ENCODE measurements at regions not wholly inside any gene's neighbourhood (a gene's known extent, or its start where the extent isn't known, plus 50 kb on each side); places are given as distances from the start of the nearest gene placed in this dataset.

DNA sequence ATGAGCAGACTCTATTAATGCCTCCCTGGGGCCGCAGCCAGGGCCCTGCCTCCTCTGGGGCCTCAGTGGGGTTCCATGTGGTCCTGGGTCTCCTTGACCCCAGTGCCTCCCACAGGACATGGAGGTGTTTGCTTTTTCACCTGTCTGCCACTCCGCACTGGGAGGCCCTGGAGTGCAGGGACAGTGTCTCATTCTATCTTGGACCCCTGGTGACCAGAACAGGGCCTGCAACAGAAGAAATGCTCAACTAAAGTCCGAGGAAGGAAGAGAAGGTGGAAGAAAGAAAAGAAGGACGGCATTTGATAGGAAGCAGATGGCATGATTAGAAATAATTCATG is 243.2 kb downstream of the CDK5RAP2 start:
- no peaks in the 10 kb centered on the region for H3K27me3 ChIP-seq (ENCODE audit: control insufficient read depth in 4 of 4, insufficient read depth in 4 of 4, low read length in 3 of 4)
- H3K36me3 ChIP-seq (ENCODE audit: control insufficient read depth in 4 of 4, insufficient read depth in 3 of 4, low read depth in 1 of 4, low read length in 3 of 4), result no peaks in the 10 kb centered on the region
- no peak overlapping the region for H3K9ac ChIP-seq (ENCODE audit: low read depth in 1 of 2, low read length in 2 of 2)
- no peaks in the 10 kb centered on the region for H3K9me3 ChIP-seq (ENCODE audit: control insufficient read depth in 4 of 4, low read length in 3 of 4)
- 90% methylated on average over 4 of the region's 4 CpGs for WGBS
- no peak for DNase-seq (ENCODE audit: low spot score)
- H3K27ac ChIP-seq (ENCODE audit: low read depth in 1 of 2, low read length in 2 of 2), result no peak overlapping the region
- H3K4me3 ChIP-seq (ENCODE audit: low read depth in 1 of 3, low read length in 3 of 3), result no peak overlapping the region
- no peaks in the 10 kb centered on the region for H3K4me1 ChIP-seq (ENCODE audit: control insufficient read depth in 4 of 4, insufficient read depth in 4 of 4, low read length in 3 of 4)
- TF ChIP-seq RAD21 (IDR thresholded peaks at IDR 0.05), result no peak
- TF ChIP-seq GABPA (IDR thresholded peaks at IDR 0.05 in 1 of 2, conservative IDR thresholded peaks at IDR 0.05 in 1 of 2), result no peak
- no peak for TF ChIP-seq YY1 (IDR thresholded peaks at IDR 0.05)
- TF ChIP-seq, protein P1, sequence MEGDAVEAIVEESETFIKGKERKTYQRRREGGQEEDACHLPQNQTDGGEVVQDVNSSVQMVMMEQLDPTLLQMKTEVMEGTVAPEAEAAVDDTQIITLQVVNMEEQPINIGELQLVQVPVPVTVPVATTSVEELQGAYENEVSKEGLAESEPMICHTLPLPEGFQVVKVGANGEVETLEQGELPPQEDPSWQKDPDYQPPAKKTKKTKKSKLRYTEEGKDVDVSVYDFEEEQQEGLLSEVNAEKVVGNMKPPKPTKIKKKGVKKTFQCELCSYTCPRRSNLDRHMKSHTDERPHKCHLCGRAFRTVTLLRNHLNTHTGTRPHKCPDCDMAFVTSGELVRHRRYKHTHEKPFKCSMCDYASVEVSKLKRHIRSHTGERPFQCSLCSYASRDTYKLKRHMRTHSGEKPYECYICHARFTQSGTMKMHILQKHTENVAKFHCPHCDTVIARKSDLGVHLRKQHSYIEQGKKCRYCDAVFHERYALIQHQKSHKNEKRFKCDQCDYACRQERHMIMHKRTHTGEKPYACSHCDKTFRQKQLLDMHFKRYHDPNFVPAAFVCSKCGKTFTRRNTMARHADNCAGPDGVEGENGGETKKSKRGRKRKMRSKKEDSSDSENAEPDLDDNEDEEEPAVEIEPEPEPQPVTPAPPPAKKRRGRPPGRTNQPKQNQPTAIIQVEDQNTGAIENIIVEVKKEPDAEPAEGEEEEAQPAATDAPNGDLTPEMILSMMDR (IDR thresholded peaks at IDR 0.05; ENCODE audit: low read depth, low read length, missing input control), result no peak
- TF ChIP-seq TAF1 (conservative IDR thresholded peaks at IDR 0.05), result no peak
- TF ChIP-seq FOXA1 (IDR thresholded peaks at IDR 0.05), result no peak

DNA sequence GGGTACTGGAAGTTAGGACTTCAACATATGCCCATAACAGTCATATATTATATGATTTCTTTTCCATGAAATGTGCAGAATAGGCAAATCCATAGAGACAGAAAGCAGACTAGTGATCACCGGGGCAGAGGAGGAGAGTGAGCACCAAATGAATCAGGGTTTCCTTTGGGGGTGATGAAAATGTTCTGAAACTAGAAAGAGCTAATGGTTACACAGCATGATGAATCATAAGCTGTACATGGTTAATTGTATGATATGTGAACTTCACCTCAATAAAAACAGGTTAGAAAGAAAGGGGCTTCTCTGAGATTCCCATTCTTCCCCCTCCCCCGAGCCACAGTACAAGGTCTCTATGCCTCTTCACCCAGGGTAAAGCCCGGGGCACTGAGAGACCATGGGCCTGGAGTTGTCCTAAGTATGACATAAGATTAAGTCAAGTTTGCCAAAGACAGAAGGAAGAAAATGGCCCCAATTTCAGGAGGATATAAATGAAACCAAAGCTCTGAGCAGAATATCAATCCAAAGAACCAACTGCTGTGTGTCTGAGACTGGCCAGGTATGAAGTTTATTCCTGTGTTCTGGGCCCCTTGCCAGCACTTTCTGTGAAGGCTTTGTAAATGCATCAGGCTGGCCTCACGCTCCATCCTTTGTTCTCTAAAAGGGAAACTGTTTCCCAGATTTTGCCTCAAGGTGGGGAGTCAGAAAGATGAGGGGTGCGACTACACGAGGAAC is 243.8 kb downstream of the CDK5RAP2 start:
- no peaks in the 10 kb centered on the region for H3K9me3 ChIP-seq (ENCODE audit: control insufficient read depth in 4 of 4, low read length in 3 of 4)
- no peak for DNase-seq (ENCODE audit: low spot score)
- no peaks in the 10 kb centered on the region for H3K4me1 ChIP-seq (ENCODE audit: control insufficient read depth in 4 of 4, insufficient read depth in 4 of 4, low read length in 3 of 4)
- H3K36me3 ChIP-seq (ENCODE audit: control insufficient read depth in 4 of 4, insufficient read depth in 3 of 4, low read depth in 1 of 4, low read length in 3 of 4), result no peaks in the 10 kb centered on the region
- H3K27ac ChIP-seq (ENCODE audit: low read depth in 1 of 2, low read length in 2 of 2), result no peak overlapping the region
- H3K9ac ChIP-seq (ENCODE audit: low read depth in 1 of 2, low read length in 2 of 2), result no peak overlapping the region
- 89% methylated on average over 6 of the region's 6 CpGs for WGBS
- H3K27me3 ChIP-seq (ENCODE audit: control insufficient read depth in 4 of 4, insufficient read depth in 4 of 4, low read length in 3 of 4), result no peaks in the 10 kb centered on the region
- no peak for TF ChIP-seq SP1 (IDR thresholded peaks at IDR 0.05)
- TF ChIP-seq, protein P2, sequence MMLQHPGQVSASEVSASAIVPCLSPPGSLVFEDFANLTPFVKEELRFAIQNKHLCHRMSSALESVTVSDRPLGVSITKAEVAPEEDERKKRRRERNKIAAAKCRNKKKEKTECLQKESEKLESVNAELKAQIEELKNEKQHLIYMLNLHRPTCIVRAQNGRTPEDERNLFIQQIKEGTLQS (IDR thresholded peaks at IDR 0.05), result no peak
- no peak for TF ChIP-seq GABPA (IDR thresholded peaks at IDR 0.05 in 1 of 2, conservative IDR thresholded peaks at IDR 0.05 in 1 of 2)
- TF ChIP-seq EGR1 (IDR thresholded peaks at IDR 0.05; ENCODE audit: low read depth in 2 of 2), result no peak
- no peak for TF ChIP-seq NR2F2 (IDR thresholded peaks at IDR 0.05)
- TF ChIP-seq, protein P3, sequence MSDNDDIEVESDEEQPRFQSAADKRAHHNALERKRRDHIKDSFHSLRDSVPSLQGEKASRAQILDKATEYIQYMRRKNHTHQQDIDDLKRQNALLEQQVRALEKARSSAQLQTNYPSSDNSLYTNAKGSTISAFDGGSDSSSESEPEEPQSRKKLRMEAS (IDR thresholded peaks at IDR 0.05), result no peak
- TF ChIP-seq HNF4G (IDR thresholded peaks at IDR 0.05), result no peak
- TF ChIP-seq TAF1 (conservative IDR thresholded peaks at IDR 0.05), result no peak
- TF ChIP-seq HNF4A (conservative IDR thresholded peaks at IDR 0.05), result no peak
- no peak for TF ChIP-seq FOXA2 (IDR thresholded peaks at IDR 0.05)
- H3K4me3 ChIP-seq (ENCODE audit: low read depth in 1 of 3, low read length in 3 of 3), result no peak overlapping the region

DNA sequence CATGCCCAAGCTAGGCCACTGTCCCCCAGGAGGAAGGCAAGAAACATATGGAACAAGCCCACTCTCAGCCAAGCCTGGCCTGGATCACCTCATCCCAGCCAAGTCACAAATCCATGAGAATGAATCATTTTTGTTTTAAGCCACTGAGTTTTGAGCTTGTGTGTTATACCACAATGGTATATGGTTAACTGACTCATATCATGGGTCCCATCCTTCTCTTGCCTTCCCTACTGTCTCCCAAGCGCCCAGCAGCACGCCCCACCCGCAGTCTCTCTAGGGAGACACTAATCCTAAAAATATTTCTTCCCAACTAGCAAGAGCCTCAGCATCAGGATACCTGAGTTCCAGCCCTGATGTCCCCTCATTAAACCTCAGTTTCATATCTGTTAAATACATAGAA is 248.1 kb downstream of the CDK5RAP2 start:
- H3K9me3 ChIP-seq (ENCODE audit: control insufficient read depth in 4 of 4, low read length in 3 of 4), result peaks cover 0 to 5% (median 0%) of the 10 kb centered on the region in 4 donors
- no peak for DNase-seq (ENCODE audit: low spot score)
- TF ChIP-seq, protein P4, sequence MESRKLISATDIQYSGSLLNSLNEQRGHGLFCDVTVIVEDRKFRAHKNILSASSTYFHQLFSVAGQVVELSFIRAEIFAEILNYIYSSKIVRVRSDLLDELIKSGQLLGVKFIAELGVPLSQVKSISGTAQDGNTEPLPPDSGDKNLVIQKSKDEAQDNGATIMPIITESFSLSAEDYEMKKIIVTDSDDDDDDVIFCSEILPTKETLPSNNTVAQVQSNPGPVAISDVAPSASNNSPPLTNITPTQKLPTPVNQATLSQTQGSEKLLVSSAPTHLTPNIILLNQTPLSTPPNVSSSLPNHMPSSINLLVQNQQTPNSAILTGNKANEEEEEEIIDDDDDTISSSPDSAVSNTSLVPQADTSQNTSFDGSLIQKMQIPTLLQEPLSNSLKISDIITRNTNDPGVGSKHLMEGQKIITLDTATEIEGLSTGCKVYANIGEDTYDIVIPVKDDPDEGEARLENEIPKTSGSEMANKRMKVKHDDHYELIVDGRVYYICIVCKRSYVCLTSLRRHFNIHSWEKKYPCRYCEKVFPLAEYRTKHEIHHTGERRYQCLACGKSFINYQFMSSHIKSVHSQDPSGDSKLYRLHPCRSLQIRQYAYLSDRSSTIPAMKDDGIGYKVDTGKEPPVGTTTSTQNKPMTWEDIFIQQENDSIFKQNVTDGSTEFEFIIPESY (IDR thresholded peaks at IDR 0.05), result no peak
- TF ChIP-seq HNF4G (IDR thresholded peaks at IDR 0.05) (no peak), EGR1 (IDR thresholded peaks at IDR 0.05; ENCODE audit: low read depth in 2 of 2) (no peak), HNF4A (conservative IDR thresholded peaks at IDR 0.05) (no peak), TAF1 (conservative IDR thresholded peaks at IDR 0.05) (no peak), SP1 (IDR thresholded peaks at IDR 0.05) (no peak), RXRA (IDR thresholded peaks at IDR 0.05) (no peak), GABPA (IDR thresholded peaks at IDR 0.05 in 1 of 2, conservative IDR thresholded peaks at IDR 0.05 in 1 of 2) (no peak), RAD21 (IDR thresholded peaks at IDR 0.05) (no peak), YY1 (IDR thresholded peaks at IDR 0.05) (no peak)
- TF ChIP-seq, protein P5, sequence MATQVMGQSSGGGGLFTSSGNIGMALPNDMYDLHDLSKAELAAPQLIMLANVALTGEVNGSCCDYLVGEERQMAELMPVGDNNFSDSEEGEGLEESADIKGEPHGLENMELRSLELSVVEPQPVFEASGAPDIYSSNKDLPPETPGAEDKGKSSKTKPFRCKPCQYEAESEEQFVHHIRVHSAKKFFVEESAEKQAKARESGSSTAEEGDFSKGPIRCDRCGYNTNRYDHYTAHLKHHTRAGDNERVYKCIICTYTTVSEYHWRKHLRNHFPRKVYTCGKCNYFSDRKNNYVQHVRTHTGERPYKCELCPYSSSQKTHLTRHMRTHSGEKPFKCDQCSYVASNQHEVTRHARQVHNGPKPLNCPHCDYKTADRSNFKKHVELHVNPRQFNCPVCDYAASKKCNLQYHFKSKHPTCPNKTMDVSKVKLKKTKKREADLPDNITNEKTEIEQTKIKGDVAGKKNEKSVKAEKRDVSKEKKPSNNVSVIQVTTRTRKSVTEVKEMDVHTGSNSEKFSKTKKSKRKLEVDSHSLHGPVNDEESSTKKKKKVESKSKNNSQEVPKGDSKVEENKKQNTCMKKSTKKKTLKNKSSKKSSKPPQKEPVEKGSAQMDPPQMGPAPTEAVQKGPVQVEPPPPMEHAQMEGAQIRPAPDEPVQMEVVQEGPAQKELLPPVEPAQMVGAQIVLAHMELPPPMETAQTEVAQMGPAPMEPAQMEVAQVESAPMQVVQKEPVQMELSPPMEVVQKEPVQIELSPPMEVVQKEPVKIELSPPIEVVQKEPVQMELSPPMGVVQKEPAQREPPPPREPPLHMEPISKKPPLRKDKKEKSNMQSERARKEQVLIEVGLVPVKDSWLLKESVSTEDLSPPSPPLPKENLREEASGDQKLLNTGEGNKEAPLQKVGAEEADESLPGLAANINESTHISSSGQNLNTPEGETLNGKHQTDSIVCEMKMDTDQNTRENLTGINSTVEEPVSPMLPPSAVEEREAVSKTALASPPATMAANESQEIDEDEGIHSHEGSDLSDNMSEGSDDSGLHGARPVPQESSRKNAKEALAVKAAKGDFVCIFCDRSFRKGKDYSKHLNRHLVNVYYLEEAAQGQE (IDR thresholded peaks at IDR 0.05), result no peak
- WGBS, result 96% methylated on average over 3 of the region's 3 CpGs
- H3K36me3 ChIP-seq (ENCODE audit: control insufficient read depth in 4 of 4, insufficient read depth in 3 of 4, low read depth in 1 of 4, low read length in 3 of 4), result no peaks in the 10 kb centered on the region
- H3K27ac ChIP-seq (ENCODE audit: low read depth in 1 of 2, low read length in 2 of 2), result no peak overlapping the region
- H3K9ac ChIP-seq (ENCODE audit: low read depth in 1 of 2, low read length in 2 of 2), result no peak overlapping the region
- H3K4me3 ChIP-seq (ENCODE audit: low read depth in 1 of 3, low read length in 3 of 3), result no peak overlapping the region
- no peaks in the 10 kb centered on the region for H3K4me1 ChIP-seq (ENCODE audit: control insufficient read depth in 4 of 4, insufficient read depth in 4 of 4, low read length in 3 of 4)
- H3K27me3 ChIP-seq (ENCODE audit: control insufficient read depth in 4 of 4, insufficient read depth in 4 of 4, low read length in 3 of 4), result no peaks in the 10 kb centered on the region

Measured in liver (tissue), 8 donors.